Loucy (cell line): ENCODE measurements at regions not wholly inside any gene's neighbourhood (a gene's known extent, or its start where the extent isn't known, plus 50 kb on each side); places are given as distances from the start of the nearest gene placed in this dataset.

ENCODE experiments used
- CTCF ChIP-seq: fragments of 200-600 bp; sonication (generic); conservative IDR thresholded peaks from 2 replicates; pipeline ENCODE4 v1.5.1; 2014; ENCODE audit warnings: mild to moderate bottlenecking, antibody characterized with exemption, low read length
- EZH2phosphoT487 ChIP-seq: fragments of 200-600 bp; IDR thresholded peaks from 2 replicates; pipeline ENCODE4 v1.6.1; 2018; ENCODE audit warnings: antibody characterized with exemption, mild to moderate bottlenecking, moderate library complexity, borderline replicate concordance

- TF ChIP-seq CTCF (no peak), EZH2phosphoT487 (no peak)
These were observed 111.9 kb upstream of the EFNA5 start for GRCh38 chr5:107782561-107783169.
